GM19438 (cell line): ENCODE measurements at regions not wholly inside any gene's neighbourhood (a gene's known extent, or its start where the extent isn't known, plus 50 kb on each side); places are given as distances from the start of the nearest gene placed in this dataset.
"Not testable (repeated sequence)": the region's sequence is repeated elsewhere in the genome, so short reads cannot be mapped to it uniquely, and the experiment has no call there.

Source experiments
- ATAC-seq: cut with Tn5 transposase; IDR thresholded peaks from one replicate; pipeline ENCODE4 v1.9.1; 2021; ENCODE audit warnings: low read depth; ENCODE audit not compliant: unreplicated experiment

DNA sequence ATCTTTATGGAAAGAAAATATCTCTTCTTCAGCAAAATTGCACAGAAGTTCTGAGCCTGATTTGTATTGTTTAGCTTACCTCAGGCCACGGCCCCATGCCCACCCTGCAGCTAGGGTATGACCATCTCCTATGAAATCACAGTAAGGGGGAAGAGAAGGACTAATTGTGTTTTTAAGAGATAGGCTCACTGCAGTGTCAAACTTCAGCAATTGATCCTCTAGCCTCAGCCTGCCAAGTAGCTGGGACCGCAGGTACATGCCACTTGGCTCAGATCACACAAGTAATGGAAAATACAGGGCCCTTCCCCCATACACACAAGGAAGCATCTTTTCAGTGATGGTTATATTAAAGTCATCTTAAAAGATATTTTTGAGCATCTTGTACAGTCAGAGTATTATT, 60.0 kb downstream of the DMAC1 start:
- no peak for ATAC-seq

DNA sequence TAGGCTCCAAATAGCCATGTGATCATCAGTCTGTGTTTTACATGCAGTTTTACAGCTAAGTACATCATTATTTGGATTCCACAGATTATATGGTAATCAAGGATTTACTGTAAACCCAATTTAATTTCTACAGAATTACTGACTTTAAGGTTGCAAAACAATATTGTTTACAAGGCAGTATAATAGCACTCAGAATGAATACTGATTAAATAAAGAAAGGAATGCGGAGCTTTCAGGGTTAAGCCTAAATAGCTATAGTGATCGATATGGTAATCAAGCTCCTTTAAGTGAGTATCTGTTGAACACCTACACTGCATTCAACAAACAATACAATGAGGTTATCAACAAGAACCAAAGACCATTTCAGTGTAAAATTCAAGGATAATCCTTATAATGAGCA, 64.3 kb downstream of the DMAC1 start:
- ATAC-seq: no peak

DNA sequence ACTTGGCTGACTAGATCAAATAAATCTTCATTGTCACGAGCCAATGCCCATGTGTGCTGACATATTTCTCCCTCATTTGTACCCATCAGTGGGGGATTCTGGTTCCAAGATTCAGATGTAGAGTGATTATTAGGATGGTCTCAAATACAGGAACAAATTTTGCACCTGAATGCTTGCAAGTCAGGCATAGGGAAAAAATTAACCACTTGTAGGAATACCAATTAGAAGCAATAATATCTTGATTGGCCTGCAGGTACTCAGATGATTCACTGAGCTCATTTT, 69.5 kb downstream of the DMAC1 start:
- no peak for ATAC-seq

DNA sequence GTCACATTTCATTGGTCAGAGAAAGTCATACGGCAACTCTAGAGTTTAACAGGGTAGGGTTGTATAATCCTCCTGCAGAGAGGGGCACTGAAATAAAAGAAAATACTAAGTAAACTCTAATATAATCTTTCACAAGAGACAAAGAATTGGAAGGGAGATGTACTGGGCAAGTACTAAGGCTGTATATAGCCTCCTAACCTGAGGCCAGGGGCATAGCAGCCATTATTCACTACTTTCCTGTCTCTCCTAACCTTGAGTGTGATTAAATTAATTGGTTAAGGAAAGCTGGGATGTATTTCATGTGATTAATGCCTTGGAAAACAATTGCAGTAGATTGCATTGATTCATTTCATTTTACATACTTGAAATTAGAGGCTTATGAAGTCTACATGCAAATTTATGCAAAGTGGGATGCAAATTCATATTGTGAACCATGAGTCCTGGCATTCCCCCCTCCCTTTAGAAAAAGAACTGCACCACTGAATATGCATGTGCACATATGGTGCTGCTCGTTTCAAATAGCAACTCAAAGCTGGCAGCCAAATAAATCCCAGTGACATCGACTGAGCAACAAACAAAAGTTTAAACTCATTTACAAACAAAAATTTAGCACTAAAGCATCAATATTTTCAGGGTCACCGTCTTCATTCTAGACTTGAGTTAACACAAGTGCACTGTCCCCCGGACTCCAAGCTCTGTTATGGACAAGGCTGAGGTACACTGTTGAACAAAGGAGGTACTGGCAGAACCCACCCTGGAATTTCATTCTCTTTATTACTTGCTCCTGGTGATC, 70.0 kb downstream of the DMAC1 start:
- ATAC-seq: no peak

DNA sequence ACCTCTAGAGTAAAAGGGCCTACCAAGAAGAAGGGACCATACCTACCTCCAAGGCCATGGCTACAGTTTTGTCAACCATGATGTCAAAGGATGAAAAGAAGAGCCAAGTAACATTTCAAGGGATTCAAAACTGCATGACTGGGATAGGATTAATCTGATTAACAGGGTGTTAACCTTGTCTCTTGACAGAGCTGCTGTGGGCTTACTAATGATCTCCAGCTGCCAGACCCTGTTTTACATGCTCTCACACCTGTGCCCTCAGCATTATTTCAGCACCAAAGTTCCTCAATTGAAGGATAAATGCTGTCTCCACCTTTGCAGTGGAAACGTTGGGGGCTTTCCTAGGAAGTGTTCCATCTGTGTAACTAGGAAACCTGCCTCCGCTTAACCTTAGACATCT, 78.3 kb downstream of the DMAC1 start:
- ATAC-seq: no peak

DNA sequence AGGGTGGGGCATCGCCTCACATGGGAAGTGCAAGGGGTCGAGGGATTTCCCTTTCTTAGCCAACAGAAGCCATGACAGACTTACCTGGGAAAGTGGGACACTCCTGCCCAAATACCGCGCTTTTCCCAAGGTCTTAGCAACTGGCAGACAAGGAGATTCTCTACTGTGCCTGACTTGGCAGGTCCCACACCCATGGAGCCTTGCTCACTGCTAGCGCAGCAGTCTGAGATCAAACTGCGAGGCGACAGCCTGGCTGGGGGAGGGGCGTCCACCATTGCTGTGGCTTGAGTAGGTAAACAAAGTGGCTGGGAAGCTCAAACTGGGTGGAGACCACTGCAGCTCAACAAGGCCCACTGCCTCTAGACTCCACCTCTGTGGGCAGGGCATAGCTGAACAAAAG, 86.5 kb downstream of the DMAC1 start:
- not testable (repeated sequence) for ATAC-seq

DNA sequence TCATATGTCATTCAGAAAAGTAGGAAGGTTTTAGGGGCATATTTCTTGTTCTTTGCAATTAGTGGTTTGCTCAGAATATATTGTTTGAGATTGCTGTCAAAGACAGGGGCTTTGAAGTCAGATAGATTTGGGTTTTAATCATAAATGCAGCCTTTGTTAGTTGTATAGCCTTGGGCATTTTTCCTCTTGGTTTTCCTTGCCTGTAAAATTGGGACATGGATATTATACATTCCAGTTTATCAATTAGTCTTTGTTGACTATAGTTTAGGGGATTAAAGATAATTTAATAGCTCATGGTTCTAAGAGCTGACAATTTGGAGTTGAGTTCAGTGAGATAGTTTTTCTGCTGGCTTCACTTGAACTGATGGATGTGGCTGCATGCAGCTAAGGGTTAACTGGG, 88.9 kb downstream of the DMAC1 start:
- ATAC-seq: no peak

DNA sequence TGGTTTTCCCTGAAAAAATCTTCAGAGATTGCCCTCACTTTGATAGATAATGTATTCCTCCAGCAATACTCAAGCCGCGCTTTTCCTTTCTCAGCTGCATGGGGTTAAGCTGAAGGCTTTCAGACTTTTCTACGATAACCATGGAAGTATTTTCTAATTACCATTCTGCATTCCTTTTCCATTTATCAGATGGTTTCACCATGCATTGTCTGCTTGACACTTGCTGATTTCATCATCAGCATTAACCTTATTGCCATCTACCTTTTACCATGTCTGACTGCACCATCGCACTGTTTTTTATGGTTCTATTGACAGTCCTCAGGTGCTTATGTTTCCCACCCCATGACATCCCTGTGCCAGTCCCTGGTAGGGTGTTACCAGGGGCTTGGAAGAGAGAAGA, 91.6 kb downstream of the DMAC1 start:
- no peak for ATAC-seq

DNA sequence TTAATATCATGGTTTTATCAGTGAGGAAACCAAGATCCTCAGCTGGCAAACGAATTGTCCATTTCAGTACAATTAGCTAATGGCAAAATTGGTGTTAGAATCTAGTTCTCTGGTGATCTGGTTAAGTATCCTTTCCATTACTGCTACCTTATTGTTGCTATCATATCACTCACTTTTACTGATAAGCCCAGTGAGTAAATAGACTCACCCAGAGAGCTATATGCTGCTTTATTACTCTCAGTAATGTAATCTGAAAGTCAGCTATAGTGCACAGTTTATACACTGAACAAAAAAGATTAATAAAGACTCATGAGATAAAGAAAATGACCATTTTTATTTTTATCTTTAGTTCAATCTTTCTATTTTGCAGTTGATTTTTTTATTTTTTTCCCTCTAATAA, 95.0 kb downstream of the DMAC1 start:
- ATAC-seq: no peak

DNA sequence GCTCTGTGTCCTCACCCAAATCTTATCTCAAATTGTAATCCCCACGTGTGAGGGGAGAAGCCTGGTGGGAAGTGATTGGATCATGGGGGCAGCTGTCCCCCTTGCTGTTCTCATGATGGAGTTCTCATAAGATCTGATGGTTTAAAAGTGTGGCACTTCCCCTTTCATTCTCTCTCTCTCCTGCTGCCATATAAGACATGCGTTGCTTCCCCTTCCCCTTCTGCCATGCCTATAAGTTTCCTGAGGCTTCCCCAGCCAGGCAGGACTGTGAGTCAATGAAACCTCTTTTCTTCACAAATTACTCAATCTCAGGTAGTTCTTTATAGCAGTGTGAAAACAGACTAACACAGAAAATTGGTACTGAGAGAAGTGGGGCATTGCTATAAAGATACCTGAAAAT, 107.7 kb downstream of the DMAC1 start:
- no peak for ATAC-seq

DNA sequence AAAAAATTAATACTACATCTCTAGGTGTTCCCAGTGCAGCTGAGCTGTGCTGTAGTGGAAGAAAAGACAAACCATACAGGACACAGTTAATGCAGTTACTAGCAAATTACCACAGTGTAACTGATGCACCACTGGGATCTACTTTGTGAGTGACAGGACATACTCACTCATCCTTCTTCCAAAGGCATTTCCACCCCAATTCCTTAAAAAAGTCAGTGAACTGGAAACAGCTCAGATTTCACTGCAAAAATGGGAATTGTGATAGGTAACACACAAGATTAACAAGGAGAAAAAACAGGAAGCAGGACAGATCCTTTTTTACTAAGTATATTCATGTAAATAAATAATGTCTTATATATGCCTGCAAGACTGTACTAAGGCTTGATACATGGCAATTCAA, 109.6 kb downstream of the DMAC1 start:
- ATAC-seq: no peak

DNA sequence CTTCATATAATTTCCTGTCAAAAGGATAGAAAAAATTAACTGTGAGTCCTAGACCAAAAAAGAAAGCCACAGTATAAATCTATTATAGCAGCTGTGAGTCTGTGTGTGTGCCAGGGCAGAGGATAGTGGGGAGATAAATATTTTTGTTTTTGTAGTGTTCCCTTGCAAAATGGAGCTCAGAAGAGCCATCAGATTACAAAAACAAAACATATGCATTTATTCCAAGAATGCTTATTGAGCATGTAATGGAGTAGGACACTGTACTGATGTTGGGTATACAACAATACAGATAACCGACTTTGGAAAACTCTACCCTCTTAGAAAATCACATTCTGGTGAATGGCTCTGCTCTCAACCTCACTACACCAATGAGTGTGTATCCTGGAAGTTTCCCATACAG, 111.0 kb downstream of the DMAC1 start:
- no peak for ATAC-seq

DNA sequence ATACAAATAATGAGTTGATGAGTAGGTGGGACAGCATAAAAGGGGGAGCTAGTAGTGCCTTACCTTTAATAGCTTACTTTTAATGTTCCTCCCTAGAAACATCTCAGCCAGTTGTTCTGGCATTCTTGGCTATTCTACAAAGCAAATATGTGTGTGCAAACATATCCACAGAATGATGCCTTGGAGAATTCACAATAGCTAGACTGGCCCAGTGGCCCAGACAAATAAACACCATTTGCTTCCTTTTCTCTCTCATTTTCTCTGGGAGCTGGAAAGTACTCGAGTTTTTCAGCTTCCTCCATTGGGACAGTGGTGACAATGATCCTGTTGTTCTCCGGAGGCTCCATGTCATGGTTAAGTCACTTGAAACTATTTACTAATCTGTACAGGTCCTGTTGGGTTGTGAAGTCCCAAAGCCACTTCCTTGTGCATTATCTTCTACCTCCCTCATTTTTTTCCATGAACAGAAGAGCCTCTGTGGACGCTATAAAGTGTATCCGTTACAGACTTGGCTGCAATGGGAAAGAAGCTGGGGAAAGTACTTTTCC, 122.9 kb downstream of the DMAC1 start:
- no peak for ATAC-seq

DNA sequence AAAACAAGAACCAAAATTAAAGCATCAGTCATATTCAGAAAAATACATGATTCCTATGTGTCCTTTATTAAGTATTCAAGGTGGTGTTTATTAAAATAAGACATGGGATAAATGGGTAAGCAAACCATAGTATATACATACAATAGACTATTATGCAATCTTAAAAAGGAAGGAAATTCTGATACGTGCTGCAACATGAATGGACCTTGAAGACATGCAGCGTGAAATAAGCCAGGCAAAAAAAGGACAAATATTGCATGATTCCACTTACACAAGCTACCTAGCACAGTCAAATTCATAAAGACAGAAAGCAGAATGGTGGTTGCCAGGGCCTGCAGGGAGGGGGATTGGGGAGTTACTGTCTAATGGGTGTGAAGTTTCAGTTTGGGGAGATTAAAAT, 127.7 kb downstream of the DMAC1 start:
- ATAC-seq: no peak

DNA sequence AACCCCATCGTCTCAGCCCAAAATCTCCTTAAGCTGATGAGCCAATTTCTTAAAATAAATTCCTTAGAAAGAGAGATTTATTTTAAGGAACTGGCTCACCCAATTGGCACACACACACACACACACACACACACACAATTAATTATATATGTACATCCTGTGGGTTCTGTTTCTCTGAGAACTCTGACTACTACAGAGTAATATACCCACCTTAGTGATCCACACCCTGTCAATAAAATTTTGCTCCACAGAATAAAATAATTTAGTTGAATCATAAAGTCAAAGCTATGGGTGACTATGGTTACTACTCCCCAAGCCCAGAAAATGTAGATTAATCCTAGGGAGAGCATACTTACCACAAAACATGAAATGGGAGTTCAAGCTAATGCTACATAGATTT, 131.0 kb downstream of the DMAC1 start:
- no peak for ATAC-seq

DNA sequence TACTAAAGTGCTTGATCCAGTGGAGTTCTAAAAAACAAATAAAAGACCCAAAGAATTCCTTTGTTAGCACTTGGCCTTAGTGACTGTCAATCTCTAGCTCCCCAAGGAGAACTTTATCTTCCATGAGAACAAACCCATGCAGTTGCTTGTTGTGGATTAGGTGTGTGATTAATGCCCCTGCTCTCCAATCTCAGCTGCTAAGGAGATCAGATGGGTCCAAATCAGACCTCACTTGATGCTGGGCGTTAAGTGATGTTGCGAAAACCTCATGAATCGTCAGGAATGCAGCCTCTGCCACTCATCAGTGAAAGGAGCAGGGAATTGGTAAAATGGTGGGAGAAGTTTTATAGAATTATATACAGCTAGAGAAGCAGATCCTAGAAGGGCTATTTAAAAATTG, 133.7 kb downstream of the DMAC1 start:
- no peak for ATAC-seq

DNA sequence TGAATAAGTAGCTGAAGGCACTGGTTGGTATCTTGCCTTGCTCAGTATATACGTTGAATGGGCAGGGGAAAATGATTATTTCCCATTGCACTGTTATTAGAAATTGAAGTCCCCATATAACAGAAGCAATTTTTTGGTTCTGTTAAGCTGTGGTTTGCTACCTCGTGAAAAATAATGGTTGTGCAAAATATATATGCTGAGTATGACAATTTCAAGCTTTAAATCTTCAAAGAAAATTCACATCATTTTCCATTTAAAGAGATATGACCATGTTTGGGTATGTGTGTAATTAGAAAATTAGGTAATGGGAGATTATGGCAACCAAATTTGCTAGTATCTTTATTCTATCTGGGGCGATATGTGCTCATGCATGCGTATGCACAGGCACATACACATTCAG, 139.8 kb downstream of the DMAC1 start:
- ATAC-seq: no peak

DNA sequence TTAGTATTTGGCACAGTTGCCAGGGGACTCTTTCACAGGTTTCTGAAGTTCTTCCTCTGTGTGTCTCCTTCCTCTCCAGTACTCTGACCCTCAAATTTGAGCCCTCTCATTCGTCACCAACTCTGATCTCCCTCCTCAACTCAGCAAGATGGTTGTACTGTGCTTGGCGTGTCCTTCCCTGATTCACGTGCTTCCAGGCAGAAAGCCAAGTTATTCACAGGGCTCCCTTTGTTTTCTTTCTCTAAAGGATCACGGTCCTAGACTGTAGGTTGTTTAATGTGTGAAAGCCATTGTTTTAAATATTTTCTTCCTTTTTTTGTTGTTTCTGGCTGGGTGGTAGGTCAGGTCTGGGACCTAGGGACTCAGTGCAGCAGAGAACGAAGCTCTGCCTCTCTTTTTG, 142.9 kb downstream of the DMAC1 start:
- ATAC-seq: no peak

DNA sequence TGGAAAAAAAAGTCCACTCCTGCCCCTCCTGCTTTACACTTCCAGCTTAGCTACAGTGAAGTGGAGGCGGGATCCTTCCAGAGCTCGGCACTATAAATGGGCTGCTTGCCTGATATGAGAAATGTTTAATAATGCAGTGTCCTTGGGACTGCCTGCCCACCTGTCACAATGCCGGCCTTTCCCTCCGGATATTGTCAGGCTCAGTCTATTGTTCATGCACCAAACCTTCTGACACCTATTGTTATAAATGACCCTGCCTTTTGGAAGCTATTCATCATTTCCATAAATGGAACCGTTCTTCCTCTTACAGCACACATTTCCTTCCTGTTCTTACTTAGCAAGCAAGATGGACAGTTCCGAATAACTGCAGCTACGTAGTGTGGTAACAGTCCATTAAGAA, 146.3 kb downstream of the DMAC1 start:
- ATAC-seq: no peak

DNA sequence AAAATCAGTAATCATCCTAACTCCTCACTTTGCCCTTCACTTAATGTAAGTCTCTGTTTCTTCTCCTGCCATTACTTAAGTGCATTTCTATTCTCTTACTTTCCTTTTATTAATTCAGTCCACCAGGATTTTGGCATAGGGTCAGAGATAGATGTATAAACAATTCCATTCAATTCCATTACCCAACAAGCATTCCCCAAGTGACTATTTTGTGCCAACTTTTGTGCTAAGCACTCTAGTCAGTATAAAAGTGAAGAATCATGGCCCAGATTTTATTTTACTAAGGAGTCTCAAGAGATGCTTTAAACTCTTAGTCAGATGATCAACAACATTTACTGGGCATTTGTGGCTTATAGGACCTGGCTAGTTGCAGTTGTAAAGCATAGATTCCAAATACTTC, 159.3 kb downstream of the DMAC1 start:
- no peak for ATAC-seq

DNA sequence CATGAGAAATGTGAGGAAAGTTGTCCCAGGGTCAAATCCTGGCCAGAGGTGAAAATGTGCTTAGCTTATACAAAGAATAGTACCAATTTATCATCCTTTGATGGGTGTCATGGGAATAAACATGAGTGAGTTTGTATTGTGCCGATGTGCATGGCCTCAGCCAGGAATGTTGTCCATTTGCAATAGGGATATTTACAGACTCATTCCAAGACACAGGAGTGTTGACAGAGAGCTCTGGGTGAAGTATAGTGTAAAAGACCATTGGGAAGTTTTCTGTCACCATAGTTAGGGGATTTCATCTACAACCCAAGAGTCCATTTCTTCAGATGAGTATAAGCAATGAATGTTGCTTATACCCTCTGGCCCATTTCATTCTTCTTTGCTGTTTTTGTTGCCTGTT, 160.1 kb downstream of the DMAC1 start:
- no peak for ATAC-seq

DNA sequence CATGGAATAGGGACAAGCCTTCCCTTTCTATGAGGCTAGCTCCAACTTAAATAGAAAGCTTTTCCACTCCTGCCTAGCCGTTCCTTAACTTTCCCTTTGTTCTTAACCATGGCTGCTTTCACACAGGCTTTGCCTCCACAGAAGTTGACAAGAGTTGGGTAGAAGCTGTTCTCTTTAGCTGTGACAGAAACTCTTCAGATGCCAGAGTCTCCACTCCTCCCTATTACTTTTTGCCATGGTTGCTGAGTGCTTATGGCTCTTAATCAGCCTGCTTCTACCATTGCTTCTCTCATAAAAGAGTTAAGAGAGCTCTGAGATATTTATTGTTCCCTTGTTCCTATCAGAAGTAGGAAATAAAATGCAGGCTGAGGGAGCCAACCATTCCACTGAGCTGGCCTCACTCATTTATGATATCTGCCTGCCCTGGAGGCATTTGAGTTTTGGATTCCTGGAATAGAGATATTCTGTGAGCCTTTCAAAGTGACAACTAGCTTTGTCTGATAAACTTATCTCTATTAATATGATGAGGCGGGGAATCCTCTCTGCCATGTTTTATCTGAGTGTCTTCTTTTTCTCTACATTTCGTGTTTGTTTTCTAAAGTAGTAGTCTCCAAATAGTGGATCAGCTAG, 162.6 kb downstream of the DMAC1 start:
- ATAC-seq: no peak
